22Rv1 (cell line): ENCODE measurements at regions not wholly inside any gene's neighbourhood (a gene's known extent, or its start where the extent isn't known, plus 50 kb on each side); places are given as distances from the start of the nearest gene placed in this dataset.

Experiments
- ZFX ChIP-seq: fragments of 450-650 bp; IDR thresholded peaks from 2 replicates; pipeline ENCODE4 v1.6.1; 2017; ENCODE audit warnings: antibody characterized with exemption, borderline replicate concordance
- TF ChIP-seq, protein P1 (sequence below): fragments of 450-650 bp; IDR thresholded peaks from 2 replicates; pipeline ENCODE4 v1.5.1; 2017; ENCODE audit warnings: mild to moderate bottlenecking

DNA sequence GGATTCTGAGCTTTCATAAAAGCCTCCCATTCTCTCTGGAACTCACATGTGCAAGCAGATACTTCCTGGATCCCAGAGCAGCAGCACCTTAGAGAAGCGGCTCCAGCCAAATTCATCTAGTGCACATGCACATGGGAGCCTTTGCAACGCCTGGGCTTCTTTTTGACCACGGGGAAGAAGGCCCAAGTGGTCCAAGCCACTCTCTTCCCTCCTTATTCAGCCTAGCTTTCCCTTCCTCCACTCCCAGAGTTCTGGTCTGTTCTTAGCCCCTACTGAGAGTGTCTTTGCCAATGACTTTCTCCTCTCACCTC, 118.7 kb downstream of the ZNF365 start:
- TF ChIP-seq, protein P1, sequence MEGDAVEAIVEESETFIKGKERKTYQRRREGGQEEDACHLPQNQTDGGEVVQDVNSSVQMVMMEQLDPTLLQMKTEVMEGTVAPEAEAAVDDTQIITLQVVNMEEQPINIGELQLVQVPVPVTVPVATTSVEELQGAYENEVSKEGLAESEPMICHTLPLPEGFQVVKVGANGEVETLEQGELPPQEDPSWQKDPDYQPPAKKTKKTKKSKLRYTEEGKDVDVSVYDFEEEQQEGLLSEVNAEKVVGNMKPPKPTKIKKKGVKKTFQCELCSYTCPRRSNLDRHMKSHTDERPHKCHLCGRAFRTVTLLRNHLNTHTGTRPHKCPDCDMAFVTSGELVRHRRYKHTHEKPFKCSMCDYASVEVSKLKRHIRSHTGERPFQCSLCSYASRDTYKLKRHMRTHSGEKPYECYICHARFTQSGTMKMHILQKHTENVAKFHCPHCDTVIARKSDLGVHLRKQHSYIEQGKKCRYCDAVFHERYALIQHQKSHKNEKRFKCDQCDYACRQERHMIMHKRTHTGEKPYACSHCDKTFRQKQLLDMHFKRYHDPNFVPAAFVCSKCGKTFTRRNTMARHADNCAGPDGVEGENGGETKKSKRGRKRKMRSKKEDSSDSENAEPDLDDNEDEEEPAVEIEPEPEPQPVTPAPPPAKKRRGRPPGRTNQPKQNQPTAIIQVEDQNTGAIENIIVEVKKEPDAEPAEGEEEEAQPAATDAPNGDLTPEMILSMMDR = no peak
- TF ChIP-seq ZFX = no peak
